ENCODE measurements at regions not wholly inside any gene's neighbourhood (a gene's known extent, or its start where the extent isn't known, plus 50 kb on each side); places are given as distances from the start of the nearest gene placed in this dataset.
"Not testable (repeated sequence)": the region's sequence is repeated elsewhere in the genome, so short reads cannot be mapped to it uniquely, and the experiment has no call there.

DNA sequence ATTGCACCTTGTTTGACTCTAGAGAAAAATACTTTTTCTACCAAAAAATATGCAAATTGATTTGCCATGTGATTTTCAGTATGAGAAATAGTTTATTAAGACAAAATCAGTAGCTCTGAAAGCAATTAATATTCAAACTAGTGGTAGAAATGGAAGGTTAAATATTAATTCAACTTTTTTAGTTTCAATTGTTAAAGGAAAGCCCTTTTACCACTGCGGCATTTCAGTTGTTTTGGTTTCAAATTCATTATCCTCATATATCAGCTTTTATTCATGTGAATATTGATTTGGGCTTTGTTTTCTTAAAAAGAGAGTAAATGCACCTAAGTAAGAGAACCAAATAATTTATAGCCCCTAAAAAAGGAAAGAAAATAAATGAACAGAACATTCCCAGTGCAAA lies 660.6 kb upstream of the CHD1 start:
- DNase-seq (ENCODE audit: low read depth in 3 of 3) = no peak

DNA sequence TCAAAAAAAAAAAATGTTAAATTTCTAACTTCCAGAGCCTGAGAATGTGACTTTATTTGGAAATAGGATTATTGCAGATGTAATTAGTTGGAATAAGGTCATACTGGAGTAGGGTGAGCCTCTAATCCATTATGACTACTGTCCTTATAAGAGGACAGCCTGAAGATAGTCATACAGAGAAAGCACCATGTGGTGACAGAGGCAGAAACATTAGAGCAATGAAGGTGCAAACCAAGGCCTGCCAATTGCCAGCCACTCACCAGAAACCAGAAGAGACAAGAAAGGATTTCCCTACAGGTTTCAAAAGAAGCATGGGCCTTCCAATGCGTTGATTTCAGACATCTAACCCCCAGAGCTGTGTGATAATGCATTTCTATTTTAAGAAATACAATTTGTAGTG lies 659.2 kb upstream of the CHD1 start:
- no peak for DNase-seq (ENCODE audit: low read depth in 3 of 3)

DNA sequence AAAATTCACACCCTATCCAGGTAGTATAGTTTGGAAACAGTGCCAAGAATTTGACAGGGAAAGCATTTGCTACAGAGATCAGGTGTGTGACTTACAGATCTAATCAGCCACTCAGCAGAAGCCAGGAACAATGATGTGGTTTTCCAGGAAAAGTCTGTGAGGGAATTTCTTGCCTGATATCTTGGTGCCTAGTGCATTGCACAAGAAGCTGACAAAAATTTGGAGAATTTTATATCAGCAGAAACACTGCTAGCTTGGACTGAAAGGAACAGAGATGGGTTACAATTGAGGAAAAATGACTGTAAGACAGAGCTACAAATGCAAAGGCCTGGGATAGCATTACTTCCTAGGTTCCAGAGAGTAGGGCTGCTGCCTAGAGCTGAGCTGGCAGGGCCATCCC lies 658.1 kb upstream of the CHD1 start:
- DNase-seq (ENCODE audit: low read depth in 3 of 3) = no peak

DNA sequence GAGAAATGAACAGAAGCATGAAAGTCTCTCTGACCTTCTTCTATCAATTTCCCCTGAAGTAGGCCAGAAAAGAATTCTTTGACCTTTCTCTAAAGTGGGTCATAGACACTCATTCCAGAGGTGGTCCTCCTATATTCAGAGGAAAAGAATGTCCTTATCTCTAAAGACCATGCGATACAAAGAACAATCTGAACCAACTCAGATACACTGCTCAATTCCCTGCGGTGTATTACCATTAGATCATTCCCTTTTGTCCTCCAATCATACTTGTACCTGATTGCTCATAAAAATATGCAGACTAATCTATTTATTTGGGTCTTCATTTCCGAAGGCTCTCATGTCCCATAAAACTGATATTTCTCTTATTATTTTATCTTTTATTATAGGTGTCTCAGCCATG lies 652.4 kb upstream of the CHD1 start:
- DNase-seq (ENCODE audit: low read depth in 3 of 3) = not testable (repeated sequence)

DNA sequence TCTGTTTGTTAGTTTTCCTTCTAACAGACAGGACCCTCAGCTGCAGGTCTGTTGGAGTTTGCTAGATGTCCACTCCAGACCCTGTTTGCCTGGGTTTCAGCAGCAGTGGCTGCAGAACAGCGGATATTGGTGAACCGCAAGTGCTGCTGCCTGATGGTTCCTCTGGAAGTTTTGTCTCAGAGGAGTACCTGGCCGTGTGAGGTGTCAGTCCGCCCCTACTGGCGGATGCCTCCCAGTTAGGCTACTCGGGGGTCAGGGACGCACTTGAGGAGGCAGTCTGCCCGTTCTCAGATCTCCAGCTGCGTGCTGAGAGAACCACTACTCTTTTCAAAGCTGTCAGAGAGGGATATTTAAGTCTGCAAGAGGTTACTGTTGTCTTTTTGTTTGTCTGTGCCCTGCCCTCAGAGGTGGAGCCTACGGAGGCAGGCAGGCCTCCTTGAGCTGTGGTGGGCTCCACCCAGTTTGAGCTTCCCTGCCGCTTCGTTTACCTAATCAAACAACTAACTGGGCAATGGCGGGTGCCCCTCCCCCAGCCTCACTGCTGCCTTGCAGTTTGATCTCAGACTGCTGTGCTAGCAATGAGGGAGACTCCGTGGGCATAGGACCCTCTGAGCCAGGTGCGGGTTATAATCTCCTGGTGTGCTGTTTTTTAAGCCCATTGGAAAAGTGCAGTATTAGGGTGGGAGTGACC lies 634.3 kb upstream of the CHD1 start:
- DNase-seq (ENCODE audit: low read depth in 3 of 3) = not testable (repeated sequence)

DNA sequence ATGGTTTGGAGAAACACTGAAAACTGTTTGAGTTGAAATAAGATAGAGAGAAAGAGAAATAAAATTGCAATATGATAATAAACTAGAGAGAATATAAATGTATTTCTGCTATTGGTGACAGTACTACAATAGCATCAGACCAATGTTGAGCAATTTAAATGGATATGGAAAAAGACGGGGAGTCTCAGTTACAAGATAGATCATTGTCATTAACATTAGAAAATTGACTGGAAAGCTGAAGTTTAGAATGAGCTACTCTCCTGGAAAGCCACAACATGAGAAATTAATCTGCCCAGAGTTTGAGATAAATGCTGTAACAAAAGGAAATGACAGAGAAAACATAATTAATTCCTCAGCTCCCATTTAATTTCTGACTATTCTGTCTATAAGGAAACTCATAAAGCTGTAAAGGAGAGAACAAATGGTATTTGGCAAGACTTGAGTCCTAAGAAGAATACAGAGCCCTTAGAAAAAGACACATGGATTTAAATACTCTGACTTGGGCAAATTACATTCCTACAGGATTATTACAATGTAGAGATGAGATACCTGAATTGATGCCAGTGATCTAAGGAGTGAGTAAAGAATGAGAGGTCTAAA lies 624.5 kb upstream of the CHD1 start:
- no peak for DNase-seq (ENCODE audit: low read depth in 3 of 3)

DNA sequence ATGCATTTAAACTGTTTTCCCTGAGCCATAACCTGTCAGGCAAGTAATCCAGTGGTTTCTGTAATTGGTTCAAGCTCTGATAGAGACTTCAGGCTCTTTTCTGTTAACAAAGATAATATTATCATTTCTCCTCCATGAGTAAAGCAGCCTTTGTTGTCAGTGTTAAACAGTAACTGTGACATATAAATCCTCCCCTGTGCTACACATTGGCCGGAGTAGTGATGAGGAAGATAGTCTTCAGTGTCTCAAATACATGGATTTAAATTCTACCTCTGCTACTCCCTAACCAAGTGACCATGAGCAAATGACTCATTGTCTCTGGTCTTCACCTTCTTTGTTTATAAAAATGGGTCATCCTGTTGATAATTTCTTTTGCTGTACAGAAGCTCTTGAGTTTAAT lies 615.5 kb upstream of the CHD1 start:
- no peak for DNase-seq (ENCODE audit: low read depth in 3 of 3)

DNA sequence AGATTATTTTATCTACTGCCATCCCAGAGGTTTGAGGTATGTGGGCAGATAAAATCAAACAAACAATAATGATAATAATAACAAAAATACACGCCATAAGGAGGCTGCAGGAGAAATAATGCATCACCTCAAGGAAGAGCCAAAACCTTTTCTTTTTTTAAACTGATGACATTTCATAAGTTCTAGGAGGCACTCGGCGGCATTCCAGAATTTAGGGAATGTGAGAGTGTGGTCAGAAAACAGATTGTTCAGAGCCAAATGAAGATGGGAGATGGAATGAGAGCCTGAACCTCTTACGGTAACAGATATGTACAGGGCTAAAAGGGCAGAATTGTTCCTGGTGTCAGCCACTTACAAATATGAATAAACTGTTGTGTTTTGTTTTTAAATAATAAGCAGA lies 615.0 kb upstream of the CHD1 start:
- no peak for DNase-seq (ENCODE audit: low read depth in 3 of 3)

DNA sequence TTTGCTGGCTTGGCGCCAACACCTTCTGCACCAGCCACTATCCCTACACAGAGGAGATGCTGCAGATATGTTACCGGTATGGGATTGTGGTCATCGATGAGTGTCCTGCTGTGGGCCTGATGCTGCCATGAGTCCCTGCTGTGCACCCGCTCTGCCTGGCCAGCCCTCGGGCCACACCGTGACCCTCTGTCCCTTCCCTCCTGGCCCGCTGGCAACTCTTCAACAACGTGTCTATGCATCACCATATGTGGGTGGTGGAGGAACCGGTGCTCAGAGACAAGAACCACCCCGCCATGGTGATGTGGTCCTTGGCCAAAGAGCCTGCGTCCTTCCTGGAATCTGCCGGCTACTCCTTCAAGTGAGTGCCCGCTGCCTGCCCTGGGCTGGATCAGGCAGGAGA lies 605.4 kb upstream of the CHD1 start:
- DNase-seq (ENCODE audit: low read depth in 3 of 3) = not testable (repeated sequence)

DNA sequence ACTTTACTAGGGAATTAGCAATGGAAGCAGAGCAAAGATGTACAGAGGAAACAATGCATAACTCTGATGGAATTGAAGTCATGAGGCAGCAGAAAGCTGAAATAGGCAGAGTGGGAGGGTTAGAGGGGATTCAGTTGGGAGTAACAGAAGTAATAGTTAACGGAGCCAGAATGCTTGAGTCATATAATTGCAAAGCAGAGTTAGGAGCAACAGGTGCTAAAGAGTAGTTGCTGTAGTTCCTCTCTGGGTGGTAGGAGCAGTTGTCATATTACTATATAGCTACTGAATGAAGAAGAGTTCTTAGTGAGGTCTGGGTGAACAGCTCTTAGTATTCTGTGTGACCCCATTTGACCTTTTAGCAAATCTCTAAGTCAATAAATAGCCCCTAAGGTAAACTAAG lies 592.9 kb upstream of the CHD1 start:
- not testable (repeated sequence) for DNase-seq (ENCODE audit: low read depth in 3 of 3)

DNA sequence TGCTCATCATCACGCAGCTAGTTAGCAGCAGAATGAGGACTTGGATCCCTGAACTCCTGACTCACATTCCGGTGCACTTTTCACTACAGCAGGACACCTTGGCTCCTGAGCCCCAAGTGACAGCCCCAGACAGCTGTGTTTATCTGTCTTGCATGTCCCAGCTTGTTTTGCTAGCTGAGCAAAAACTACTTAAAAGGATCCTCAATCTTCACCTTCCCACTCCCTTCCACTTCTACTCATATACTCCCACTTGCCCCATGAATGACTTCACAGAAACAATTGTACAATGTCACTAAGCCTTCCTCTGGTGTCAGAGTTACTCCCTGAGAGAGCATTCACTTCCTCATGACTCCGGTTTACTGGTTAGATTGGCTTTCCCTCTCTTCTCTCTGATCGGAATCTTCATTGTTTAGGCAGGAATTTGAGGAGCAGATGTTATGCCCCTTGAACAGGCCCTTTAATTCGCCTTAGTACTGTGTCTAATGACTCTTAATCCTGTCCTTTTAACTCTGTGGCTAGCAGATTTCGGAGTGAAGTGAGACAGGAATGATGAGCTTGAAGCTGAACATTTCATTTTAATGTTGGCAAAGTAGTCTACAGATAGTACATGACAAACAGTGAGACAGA lies 587.2 kb upstream of the CHD1 start:
- DNase-seq (ENCODE audit: low read depth in 3 of 3) = not testable (repeated sequence)

DNA sequence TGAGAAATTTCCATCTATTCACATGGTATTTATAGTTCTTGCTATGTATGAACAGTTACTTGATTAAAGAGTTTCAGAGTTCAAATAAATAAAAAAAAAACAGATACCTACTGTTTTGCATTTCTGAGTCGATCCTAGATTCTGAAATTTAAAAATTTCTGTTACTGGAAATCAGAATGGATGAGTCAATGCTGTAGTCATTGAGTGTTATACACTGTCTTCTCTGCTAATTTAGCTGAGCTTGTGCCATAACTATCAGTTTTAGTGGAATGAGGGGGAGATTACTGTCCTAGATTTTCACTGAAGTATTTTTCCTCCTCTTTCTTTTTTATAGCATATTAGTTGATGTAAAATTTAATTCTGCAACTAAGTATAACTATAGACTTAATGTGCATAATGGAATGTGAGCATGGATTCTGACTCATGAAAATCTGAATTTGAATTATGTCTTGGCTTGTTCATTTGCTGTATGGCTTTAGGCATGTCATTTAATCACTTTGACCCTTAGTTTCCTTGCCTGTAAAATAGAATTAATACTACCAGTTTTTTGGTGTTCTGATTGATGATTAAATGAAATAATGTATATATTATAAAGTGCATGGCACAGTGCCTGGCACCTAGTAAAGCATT lies 581.5 kb upstream of the CHD1 start:
- DNase-seq (ENCODE audit: low read depth in 3 of 3) = not testable (repeated sequence)

DNA sequence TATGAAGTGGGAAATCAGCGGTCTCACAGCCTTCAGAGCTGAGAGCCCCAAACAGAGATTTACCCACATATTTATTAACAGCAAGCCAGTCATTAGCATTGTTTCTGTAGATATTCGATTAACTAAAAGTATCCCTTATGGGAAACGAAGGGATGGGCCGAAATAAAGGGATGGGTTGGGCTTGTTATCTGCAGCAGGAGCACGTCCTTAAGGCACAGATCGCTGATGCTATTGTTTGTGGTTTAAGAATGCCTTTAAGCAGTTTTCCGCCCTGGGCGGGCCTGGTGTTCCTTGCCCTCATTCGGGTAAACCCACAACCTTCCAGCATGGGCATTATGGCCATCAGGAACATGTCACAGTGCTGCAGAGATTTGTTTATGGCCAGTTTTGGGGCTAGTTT lies 580.3 kb upstream of the CHD1 start:
- DNase-seq (ENCODE audit: low read depth in 3 of 3) = not testable (repeated sequence)

DNA sequence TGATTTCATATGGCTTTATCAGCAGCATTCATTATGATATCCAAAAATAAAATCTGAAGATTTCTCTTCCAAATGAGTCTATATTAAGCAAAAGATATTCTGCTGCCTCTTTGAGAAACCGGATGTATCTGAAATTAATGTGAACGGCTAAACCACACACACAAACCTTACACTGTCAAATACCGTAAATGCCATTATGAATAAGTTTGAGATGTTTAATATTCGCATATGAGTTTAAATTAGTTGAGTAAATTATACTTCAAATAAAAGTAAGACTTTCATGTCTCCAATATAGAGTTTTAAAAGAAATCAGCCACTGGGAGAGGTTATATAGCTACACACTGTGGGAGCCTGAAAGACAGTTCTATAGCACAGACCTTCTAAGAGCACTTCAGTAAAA lies 566.6 kb upstream of the CHD1 start:
- DNase-seq (ENCODE audit: low read depth in 3 of 3) = not testable (repeated sequence)

DNA sequence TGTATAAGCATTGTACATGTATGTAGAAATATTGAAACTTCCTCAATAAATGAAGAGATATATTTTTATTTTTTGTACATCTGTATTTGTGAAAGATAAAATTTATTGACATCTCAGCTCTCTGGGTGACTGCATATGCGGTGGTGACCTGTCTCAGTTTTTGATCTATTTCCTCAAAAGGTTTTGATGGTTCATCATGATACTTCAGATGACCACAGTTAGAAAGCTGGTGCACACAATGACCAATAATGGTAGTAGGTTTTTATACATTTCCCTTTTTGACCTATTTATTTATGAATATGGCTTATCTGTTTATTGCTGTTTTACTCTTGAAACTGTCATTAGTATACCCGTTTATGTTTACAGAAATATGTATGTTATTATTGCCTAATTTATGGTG lies 549.6 kb upstream of the CHD1 start:
- DNase-seq (ENCODE audit: low read depth in 3 of 3) = not testable (repeated sequence)

DNA sequence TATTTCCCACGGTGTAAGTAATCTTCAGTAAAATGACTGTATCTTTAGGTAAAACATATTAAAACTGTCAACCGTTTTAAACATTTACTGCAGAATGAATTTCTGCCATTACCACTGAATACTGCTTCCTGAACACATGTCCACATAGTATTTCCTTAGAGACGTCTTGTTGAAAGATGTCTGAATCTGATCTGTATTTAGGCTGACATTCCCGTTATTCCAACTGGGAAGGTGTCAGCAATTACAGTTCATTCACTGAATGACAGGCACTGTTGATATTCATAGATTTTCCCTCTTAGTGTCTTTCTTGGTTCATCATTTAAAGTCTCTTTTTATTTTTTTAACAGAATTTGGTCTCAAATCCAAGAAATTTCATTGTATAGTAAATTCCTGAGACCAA lies 544.5 kb upstream of the CHD1 start:
- DNase-seq (ENCODE audit: low read depth in 3 of 3) = not testable (repeated sequence)

DNA sequence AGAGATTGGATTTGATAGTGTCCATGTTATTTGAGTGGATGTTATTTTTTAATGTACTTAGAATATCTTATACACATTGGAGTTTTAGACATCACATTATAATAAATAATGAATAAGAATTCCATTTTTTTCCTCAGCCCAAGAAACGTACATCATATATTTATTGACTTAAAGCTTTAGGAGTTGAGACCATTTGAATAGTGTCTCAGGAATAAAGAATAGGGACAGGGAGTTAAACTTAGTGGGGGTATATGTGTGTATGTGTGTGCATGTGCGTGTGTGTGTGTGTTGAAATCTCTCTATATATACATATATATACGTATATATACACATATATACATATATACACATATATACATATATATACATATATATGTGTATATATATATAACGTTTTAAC lies 542.9 kb upstream of the CHD1 start:
- DNase-seq (ENCODE audit: low read depth in 3 of 3) = not testable (repeated sequence)

DNA sequence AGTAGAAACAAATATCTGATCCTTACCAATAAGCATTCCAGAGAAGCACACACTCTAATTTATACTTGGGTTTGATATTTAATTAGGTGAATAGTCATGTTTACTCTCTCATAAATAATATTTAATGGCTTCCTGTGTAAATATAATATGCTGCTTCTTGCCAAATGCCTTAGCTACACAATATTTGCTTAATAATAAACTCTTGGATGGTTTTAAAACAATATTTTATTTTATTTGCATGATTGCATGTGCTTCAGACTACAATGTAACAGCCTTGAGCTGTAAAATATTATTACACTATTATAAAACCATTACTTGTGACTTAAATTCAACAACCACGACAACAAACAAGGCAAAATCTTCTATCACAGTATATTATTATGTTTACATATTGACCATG lies 542.4 kb upstream of the CHD1 start:
- not testable (repeated sequence) for DNase-seq (ENCODE audit: low read depth in 3 of 3)

DNA sequence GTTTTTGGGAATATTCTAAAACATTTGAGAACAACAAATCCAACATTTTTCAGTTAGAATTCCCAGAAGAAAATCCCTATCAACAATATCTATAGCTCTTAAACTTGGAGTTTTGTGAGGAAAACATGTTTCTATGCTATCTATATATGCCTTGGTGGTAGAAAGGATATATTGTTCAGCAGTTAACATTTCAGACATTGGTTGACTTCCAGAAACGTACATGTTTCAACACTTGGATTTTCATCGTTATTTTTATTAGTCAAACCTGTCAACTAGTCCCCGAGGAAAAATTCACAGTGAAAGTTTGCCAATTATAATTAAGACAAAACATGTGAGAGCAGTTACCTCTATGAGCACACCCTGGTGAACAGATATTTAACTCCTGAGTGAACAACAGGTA lies 541.8 kb upstream of the CHD1 start:
- DNase-seq (ENCODE audit: low read depth in 3 of 3) = not testable (repeated sequence)

DNA sequence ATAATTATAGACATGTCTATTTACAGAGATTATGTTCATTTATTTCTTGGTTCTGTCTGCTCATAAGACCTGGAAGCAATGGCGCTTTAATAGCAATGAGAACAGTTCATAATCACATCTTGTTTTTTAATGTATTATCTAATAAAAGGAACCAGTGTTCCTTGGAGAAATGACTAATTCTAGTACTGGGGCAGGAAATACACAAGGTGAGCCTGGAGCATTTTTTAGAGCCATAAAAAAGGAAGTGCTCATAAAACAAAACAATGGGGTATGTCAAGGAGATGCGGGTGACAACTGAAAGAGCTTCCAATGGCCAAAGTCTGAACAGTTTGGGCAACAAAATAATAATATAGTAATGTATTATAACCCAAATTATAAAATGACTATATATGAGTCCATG lies 531.9 kb upstream of the CHD1 start:
- DNase-seq (ENCODE audit: low read depth in 3 of 3) = no peak

DNA sequence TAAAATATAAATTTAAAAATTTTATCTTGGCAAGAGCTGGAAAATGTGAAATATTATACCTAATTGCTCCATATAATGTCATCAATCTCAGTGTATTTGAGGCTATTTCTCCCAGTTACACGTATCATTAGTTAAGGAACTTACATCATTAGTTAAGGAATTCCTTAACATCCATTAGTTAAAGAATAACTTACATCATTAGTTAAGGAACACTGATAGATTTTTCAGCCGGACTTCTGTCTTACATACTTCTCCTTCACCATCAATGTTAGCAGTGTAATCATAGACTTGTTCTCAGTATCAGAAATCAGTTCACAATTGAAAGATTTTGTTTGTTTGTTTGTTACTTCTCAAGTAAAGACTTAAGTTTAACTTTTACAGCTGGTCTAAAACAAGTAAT lies 524.4 kb upstream of the CHD1 start:
- no peak for DNase-seq (ENCODE audit: low read depth in 3 of 3)

DNA sequence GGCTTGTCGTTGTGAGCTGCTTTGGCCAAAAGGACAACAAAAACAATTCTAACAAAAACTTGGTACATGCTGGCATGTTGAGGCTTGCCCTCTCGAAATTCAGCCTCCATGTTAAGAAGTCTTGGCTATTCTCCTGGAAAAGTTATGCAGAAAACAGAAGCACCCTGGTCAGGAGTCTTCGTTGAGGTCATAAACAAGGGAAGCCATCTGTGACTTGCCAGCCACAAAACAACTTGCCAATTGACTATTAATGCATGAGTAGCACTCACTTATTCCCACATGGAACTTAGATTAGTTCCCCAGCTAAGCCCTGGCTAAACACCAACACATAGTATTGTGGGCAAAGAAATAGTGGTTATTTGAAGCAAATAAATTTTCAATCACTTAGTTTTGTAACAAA lies 521.0 kb upstream of the CHD1 start:
- no peak for DNase-seq (ENCODE audit: low read depth in 3 of 3)

DNA sequence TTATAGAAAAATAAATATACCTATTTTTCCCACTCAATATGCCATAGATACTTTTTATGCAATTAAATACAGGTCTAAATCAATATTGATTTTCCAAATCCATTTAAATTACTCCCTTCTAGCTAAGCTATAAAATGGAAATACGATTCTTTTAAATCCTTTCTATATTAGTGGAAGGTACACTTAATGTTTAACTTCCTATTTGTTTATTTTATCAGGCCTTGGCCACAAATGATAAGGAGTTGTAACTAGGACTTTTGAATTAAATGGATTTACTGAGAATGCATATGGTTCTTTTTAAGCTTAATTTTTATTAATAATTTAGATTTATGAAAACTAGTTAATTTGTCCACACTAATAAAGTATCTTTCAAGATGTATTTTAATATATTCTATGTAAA lies 517.0 kb upstream of the CHD1 start:
- DNase-seq (ENCODE audit: low read depth in 3 of 3) = no peak

Data from stimulated activated CD4-positive, alpha-beta T cell treated with anti-CD3 and anti-CD28 coated beads, TNF-alpha, amount 100 ng/mL, for 24 hours (primary cell).